SH-SY5Y (cell line): ENCODE measurements at regions not wholly inside any gene's neighbourhood (a gene's known extent, or its start where the extent isn't known, plus 50 kb on each side); places are given as distances from the start of the nearest gene placed in this dataset.

Source experiments
- GATA2 ChIP-seq: IDR thresholded peaks from 2 replicates; pipeline ENCODE4 v1.6.1; 2011; ENCODE audit warnings: mild to moderate bottlenecking, low read depth, low read length
- GATA3 ChIP-seq: IDR thresholded peaks from 2 replicates; pipeline ENCODE4 v1.6.1; 2011; ENCODE audit warnings: low read depth, mild to moderate bottlenecking, low read length, moderate library complexity

GRCh38 chr1:216919060-216919970 lies 196.1 kb upstream of the ESRRG start:
- TF ChIP-seq GATA2 (no peak), GATA3 (no peak)
